Ishikawa (cell line): ENCODE measurements at regions not wholly inside any gene's neighbourhood (a gene's known extent, or its start where the extent isn't known, plus 50 kb on each side); places are given as distances from the start of the nearest gene placed in this dataset.

ENCODE experiments used
- CEBPB ChIP-seq: IDR thresholded peaks from 2 replicates; pipeline ENCODE4 v1.6.1; 2012
- CREB1 ChIP-seq: IDR thresholded peaks from 2 replicates; pipeline ENCODE4 v1.6.1; 2012; ENCODE audit warnings: low read depth
- EGR1 ChIP-seq: IDR thresholded peaks from 2 replicates; pipeline ENCODE4 v1.6.1; 2012
- EP300 ChIP-seq: IDR thresholded peaks from 2 replicates; pipeline ENCODE4 v1.6.1; 2012; ENCODE audit warnings: borderline replicate concordance
- FOXM1 ChIP-seq: IDR thresholded peaks from 2 replicates; pipeline ENCODE4 v1.6.1; 2012; ENCODE audit warnings: low read depth, borderline replicate concordance
- NFIC ChIP-seq: IDR thresholded peaks from 2 replicates; pipeline ENCODE4 v1.6.1; 2012
- RAD21 ChIP-seq: IDR thresholded peaks from 2 replicates; pipeline ENCODE4 v1.6.1; 2012; ENCODE audit warnings: low read depth
- TAF1 ChIP-seq: IDR thresholded peaks from 2 replicates; pipeline ENCODE4 v1.6.1; 2012; ENCODE audit warnings: low read depth, mild to moderate bottlenecking
- TCF12 ChIP-seq: IDR thresholded peaks from 2 replicates; pipeline ENCODE4 v1.6.1; 2012; ENCODE audit warnings: low read depth
- TEAD4 ChIP-seq: IDR thresholded peaks from 2 replicates; pipeline ENCODE4 v1.6.1; 2012
- YY1 ChIP-seq: IDR thresholded peaks from 2 replicates; pipeline ENCODE4 v1.6.1; 2012; ENCODE audit warnings: low read depth
- ZBTB7A ChIP-seq: IDR thresholded peaks from 2 replicates; pipeline ENCODE4 v1.6.1; 2012; ENCODE audit warnings: low read depth
- TF ChIP-seq, protein P1 (sequence below): IDR thresholded peaks from 2 replicates; pipeline ENCODE4 v1.6.1; 2012; ENCODE audit warnings: low read depth, mild to moderate bottlenecking
- TF ChIP-seq, protein P2 (sequence below): IDR thresholded peaks from 2 replicates; pipeline ENCODE4 v1.6.1; 2012
- TF ChIP-seq, protein P3 (sequence below): IDR thresholded peaks from 2 replicates; pipeline ENCODE4 v1.6.1; 2012

DNA sequence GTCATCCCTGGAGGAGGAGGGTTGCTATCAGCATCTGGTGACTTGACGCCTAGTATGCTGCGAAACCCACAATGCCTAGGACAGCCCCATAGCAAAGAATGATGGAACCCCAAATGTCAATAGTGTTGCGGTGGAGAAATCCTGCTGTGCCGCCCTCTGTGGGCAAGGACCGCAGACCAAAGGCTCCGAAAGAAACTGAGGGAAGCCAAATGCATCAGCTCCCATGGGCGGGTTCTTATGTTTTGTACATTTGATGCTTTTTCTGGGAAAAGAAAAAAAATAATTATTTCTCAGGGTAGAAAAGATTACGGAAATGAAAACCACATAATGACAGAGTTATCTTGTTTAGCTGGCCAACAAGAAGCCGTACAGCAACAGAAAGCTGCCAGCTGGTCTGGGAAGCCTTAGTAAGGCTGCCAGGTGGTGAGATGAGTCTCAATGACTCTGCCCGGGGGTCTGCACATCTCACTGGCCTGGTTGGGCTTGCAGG, 95.0 kb upstream of the TBL1X start:
- TF ChIP-seq NFIC (no peak), CREB1 (no peak), CEBPB (no peak), TCF12 (no peak), ZBTB7A (no peak), TEAD4 (no peak), YY1 (no peak), FOXM1 (no peak), RAD21 (no peak), EP300 (no peak), TAF1 (no peak), EGR1 (no peak)
- TF ChIP-seq, protein P1, sequence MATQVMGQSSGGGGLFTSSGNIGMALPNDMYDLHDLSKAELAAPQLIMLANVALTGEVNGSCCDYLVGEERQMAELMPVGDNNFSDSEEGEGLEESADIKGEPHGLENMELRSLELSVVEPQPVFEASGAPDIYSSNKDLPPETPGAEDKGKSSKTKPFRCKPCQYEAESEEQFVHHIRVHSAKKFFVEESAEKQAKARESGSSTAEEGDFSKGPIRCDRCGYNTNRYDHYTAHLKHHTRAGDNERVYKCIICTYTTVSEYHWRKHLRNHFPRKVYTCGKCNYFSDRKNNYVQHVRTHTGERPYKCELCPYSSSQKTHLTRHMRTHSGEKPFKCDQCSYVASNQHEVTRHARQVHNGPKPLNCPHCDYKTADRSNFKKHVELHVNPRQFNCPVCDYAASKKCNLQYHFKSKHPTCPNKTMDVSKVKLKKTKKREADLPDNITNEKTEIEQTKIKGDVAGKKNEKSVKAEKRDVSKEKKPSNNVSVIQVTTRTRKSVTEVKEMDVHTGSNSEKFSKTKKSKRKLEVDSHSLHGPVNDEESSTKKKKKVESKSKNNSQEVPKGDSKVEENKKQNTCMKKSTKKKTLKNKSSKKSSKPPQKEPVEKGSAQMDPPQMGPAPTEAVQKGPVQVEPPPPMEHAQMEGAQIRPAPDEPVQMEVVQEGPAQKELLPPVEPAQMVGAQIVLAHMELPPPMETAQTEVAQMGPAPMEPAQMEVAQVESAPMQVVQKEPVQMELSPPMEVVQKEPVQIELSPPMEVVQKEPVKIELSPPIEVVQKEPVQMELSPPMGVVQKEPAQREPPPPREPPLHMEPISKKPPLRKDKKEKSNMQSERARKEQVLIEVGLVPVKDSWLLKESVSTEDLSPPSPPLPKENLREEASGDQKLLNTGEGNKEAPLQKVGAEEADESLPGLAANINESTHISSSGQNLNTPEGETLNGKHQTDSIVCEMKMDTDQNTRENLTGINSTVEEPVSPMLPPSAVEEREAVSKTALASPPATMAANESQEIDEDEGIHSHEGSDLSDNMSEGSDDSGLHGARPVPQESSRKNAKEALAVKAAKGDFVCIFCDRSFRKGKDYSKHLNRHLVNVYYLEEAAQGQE: no peak
- TF ChIP-seq, protein P2, sequence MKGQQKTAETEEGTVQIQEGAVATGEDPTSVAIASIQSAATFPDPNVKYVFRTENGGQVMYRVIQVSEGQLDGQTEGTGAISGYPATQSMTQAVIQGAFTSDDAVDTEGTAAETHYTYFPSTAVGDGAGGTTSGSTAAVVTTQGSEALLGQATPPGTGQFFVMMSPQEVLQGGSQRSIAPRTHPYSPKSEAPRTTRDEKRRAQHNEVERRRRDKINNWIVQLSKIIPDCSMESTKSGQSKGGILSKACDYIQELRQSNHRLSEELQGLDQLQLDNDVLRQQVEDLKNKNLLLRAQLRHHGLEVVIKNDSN: no peak
- TF ChIP-seq, protein P3, sequence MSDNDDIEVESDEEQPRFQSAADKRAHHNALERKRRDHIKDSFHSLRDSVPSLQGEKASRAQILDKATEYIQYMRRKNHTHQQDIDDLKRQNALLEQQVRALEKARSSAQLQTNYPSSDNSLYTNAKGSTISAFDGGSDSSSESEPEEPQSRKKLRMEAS: no peak

DNA sequence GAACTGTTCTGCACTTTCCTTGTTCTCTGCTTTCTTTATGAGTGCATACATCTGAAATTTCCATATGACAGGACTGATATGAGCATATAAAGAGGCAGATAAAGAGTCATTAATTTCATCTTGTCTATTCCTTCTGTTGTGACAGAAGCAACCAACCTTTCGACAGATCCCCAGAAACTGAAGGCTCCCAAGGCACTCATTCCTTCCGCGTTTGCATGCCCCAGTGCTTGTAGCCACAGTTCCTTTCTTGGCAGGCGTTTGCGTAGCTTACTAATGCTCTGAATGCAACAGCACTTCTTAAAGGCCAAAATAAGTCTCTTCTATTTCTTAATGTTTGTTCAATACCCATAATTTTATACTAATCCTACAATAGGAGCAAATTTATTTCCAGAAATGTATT, 94.0 kb upstream of the TBL1X start:
- TF ChIP-seq CREB1: no peak
- TF ChIP-seq, protein P2: no peak
- TF ChIP-seq, protein P3: no peak
- TF ChIP-seq, protein P1: no peak
- no peak for TF ChIP-seq YY1
- TF ChIP-seq NFIC: no peak
- no peak for TF ChIP-seq TCF12
- no peak for TF ChIP-seq FOXM1
- TF ChIP-seq ZBTB7A: no peak
- TF ChIP-seq RAD21: no peak
- TF ChIP-seq TEAD4: no peak
- TF ChIP-seq TAF1: no peak
- no peak for TF ChIP-seq EP300
- no peak for TF ChIP-seq EGR1
- TF ChIP-seq CEBPB: no peak

DNA sequence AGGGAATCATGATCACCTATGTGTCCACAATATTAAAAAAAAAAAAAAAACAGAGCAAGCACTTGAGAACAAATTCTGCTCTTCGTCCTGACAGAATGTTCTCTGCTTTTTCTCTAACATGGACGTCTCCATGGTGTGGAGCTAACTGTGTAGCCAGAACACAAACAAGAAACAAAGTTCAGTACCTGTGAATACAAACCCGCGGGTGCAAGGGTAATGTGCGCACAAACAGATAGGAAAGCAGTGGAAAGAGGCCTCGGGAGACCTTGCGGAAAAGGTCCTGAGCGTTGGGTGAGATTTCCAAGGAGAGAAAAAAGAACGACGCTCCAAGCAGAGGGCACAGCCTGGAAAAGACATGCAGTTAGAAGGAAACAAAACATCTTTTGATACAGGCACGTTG, 92.0 kb upstream of the TBL1X start:
- no peak for TF ChIP-seq CREB1
- no peak for TF ChIP-seq TCF12
- no peak for TF ChIP-seq NFIC
- TF ChIP-seq EP300: no peak
- TF ChIP-seq ZBTB7A: no peak
- TF ChIP-seq RAD21: no peak
- no peak for TF ChIP-seq CEBPB
- no peak for TF ChIP-seq TAF1
- no peak for TF ChIP-seq YY1
- TF ChIP-seq, protein P2: no peak
- TF ChIP-seq FOXM1: no peak
- no peak for TF ChIP-seq TEAD4
- TF ChIP-seq, protein P1: no peak
- no peak for TF ChIP-seq EGR1
- TF ChIP-seq, protein P3: no peak
